Inferior parietal cortex (tissue), 1 donor: ENCODE measurements at regions not wholly inside any gene's neighbourhood (a gene's known extent, or its start where the extent isn't known, plus 50 kb on each side); places are given as distances from the start of the nearest gene placed in this dataset.

Experiments
- DNase-seq: peaks from one replicate; pipeline ENCODE4 v3.0.0-alpha.2; 2016; ENCODE audit errors: extremely low spot score

DNA sequence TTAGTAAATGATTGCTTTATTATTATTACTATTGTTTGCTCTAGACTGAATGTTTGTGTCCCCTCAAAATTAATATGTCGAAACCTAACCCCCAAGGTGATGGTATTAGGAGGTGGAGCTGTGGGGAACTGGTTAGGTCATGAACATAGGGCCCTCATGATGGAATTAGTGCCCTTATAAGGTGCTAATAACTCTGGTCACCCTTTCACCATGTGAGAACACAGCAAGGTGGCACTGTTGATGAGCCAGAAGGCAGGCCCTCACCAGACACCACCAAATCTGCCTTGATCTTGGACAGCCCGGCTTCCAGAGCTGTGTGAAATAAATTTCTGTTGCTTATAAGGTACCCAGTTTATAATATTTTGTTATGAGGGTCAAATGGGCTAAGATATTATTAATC lies 95.8 kb downstream of the BDNF start:
- no peak for DNase-seq

DNA sequence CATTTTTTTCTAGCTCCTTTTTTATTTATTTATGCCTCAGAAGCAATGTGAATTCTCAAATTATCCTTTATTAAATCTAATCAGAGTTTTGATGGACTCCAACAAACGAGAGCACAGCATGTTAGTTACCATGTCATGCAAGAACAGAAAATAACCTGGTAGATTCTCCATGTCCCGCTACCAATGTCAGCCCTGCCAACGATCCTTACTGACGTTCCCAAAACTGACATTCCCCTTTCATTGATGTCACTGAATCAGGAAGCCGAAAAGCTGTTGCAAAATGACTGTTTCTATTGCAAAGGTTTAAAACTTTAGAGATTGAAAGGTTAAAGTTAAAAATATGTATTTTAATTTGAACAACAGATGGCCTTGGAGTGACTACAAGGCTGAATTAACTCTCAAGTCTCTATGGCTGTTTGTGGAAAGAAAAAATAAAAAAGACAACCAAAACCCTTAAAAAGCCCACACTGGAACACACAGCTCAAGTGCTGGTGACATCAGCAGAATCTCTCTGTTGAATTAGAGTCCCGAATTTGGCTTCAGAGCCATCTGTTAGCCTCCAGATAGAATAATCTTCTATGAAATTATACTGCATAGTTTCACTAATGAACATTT lies 96.8 kb downstream of the BDNF start:
- DNase-seq = peak; percentile 23

DNA sequence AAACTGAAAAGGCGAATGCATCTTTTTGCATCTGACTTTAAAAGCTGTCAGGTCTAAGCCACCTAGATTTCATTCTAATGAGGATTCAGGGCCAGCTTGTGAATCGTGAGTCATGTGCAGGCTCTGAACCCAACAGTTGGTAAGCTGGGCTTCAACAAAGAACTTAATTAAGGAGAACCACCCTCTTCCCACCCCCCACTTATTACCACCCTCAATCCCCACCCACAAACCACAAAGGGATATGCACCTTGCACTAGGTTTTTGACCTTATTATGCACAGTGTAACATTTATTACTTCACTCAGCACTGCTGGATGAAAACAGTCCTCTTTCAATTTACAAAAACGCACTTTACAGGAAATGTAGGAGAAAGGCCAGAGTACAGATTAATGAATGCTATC lies 94.1 kb upstream of the LIN7C start:
- DNase-seq = no peak

DNA sequence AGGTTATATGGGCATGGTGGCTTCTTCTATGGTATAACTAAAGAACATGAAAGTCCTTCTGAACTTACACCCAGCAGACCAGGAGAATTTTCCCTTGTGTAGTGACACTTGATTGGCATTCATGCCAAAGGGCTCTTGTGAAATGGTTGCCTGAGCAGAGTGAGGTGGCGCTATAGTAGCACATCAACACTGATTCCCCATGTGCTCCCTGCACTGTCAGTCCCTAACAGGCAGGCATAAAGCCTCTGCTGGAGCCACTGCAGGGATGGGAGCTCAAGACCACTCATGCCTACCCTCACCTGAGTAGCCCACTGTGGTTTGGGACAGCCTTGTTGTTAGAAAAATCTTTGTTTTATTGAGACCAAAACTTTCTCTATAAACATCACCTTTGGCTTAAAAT lies 92.6 kb upstream of the LIN7C start:
- no peak for DNase-seq

DNA sequence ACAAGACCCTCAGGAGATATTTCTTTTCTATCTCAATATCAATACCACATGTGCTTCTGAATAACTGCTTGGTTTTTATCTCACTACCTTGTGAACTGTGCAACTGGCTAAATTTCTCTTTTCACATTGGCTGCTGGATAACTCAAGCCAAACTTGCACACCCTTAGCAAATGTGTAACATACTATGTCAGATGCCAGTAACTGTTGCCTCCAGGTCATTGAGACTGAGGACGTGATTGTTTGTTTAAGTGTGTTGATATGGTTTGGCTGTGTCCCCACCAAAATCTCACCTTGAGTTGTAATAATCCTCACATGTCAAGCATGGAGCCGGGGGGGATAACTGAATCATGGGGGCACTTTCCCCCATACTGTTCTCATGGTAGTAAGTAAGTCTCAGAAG lies 90.2 kb upstream of the LIN7C start:
- DNase-seq = no peak

DNA sequence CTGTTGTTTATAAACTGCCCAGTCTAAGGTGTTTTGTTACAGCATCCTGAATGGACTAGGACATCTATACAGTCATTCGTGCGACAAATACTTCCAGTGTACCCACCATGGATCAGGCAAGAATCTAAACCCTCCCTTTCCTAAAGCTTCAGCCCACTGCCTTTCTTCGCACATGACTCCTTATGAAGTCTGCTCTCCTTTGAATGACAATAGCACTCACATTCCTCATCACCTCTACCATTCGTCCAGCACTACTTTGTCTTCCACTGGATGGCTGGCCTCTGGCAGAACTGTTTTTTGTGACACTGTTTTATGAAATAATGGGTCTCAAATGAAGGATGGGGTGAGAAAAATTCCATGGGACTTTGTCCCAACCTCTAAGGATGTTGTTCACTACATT lies 89.8 kb upstream of the LIN7C start:
- DNase-seq = no peak

DNA sequence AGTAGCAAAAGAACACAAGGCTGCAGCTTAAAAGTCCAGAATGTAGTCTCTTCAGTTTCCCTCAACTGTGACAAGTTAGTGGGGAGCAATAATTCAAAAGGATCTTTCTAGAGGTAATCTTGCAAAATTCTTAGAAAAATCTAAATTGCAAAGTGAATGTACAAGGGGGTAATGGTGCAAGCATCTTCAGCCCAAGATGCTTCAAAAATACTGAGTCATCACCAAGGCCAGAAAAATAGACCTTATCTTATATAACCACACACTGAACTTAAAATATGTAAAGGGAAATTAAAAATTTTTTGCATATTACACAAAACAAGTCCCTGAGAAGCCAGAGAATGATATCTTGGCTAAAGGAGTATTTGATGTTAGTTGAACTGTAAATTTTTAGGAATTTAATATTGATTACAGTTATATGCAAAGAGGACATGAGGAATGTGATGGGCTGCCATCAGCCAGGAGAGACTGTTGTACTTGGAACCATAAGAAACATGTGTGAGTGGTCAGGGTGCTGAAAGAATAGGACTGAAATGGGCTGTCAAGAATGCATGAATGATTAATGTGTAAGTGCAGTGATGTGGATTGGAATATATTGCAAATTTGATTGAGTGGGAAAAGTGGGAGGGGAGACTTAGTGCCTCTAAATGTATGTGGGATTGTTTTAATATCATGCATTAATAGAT lies 85.7 kb upstream of the LIN7C start:
- no peak for DNase-seq

DNA sequence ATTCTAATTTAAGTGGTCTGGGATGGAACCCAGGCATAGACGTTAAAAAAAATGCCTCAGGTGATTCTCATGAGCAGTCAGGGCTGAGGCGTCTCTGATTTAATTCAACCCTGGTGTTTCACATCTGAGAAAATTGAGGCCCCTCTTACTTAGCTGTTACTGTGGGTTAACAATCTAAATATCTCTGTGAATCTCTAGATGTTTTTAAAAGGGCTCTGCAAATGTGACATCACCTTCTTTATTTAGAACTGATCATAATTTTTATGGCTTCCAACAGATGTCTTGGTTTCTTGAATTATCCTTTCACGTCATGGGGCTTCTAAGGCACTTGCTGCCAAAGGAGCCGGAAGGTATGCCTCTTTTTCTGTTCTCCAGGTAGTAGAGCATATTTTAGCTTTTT lies 76.1 kb upstream of the LIN7C start:
- DNase-seq = no peak

DNA sequence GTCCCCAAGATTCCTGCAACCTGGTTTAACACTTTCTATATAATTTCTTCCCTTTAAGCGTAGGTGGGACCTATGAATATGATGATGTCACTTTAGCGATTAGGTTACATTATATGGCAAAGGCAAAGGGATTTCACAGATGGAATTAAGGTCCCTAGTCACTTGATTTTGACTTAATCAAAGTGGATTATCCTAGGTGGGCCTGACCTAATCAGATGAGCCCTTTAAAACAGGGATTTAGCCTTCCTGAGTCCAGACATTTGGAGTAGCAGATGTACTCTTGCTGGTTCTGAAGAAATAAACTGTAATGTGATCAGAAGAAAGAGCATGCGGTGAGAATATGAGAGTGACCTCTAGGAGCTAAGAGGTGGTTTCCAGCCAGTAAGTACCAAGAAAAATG lies 67.8 kb upstream of the LIN7C start:
- no peak for DNase-seq

DNA sequence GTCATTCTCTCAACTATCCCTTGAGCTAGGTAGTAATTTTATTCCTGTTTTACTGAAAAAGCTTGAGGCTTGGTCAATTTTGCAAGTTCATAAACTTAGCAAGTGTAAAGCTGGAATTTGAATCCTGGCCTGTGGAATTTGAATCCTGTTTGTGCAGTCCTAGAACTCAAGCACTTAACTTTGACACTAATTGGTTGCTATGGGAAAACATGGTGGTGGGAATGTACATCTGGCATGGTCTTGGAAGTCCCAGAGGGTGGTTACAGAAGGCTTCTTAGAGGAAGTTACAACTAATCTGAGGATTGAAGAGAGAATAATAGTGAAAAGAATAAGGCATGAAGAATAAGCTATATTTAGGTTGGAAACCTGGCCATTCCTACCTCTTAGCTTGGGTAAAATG lies 66.5 kb upstream of the LIN7C start:
- DNase-seq = no peak

DNA sequence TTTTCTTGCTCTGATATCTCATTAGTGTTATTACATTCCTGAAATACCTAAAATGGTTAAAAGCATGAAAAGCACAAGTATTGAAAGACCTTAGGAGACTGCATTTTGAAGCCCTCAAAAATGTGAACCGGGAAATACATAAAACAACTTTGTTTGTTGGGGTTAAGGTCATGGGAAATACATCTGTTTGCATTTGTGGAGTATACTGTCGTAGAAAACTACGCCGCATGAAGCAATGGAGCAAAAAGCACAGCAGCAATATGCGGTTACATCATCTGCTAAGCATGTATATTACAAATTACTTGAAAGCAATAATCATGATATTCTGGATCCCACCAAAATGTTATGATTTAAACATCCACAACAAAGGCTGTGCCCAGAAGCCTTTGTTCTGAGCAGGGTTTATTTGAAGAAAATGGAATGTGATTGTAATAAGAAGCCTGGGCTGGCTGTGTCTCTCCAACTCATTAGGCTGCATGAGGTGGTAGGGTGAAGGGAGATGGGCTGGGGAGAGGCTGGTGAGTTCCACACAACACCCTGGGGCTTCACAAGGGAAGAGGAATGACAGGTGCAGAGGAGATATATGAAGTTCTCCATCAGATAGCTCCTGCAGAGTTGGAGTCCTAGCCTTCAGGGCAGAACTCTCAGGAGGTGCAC lies 64.7 kb upstream of the LIN7C start:
- no peak for DNase-seq

DNA sequence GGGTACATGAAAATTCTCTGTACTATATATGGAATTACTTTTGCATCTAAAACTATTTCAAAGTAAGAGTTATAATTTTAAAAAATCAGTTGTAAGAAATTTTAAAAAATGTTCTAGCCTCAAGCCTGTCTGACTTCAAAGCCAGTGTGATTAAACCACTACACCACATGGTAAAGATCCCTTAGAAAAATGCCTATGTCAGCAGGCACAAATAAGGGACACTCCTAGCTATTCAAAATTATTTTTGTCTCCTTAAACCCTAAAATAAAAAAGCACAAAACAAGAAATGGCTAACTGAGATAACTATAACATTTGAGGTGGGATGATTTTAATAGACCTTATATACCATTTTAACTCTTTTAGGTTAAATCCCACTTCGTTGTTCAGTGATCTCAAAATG lies 64.0 kb upstream of the LIN7C start:
- no peak for DNase-seq

DNA sequence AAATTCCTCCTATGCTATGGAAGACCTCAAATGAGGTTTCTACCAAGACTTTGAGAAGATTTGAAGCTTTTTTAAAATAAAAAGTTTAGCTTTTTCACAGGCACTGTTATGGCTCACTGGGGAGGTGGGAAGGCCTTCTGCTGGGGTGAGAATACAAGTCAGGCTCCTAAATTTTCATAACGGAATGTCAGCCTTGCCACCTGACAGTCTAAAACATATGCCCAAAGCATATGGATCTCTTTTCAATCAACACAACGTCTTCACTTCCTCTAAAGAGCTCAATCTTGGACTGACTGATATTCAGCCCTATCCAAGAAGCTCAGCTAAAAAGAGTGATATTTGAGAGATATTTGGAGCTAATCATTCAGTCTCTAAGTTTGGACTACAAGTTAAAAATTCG lies 57.1 kb upstream of the LIN7C start:
- DNase-seq = no peak

DNA sequence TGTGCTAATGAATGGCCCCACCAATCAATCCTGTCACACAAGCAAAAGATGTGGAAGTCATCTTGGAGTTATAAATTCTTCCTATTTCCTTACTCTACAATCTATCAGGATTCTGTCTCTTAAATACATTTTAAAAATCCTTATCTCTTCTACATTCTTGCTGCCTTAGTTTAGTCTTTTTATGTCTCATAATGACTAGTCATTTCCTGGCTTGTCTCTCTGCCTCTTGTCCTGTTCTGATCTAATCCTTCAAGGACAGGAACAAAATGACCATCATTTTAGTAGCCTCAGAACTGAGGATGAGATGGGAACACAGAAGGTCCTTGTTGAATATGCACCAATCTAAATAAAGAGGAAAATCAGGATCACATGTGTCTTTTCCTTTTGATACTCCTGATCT lies 56.6 kb upstream of the LIN7C start:
- DNase-seq = no peak

DNA sequence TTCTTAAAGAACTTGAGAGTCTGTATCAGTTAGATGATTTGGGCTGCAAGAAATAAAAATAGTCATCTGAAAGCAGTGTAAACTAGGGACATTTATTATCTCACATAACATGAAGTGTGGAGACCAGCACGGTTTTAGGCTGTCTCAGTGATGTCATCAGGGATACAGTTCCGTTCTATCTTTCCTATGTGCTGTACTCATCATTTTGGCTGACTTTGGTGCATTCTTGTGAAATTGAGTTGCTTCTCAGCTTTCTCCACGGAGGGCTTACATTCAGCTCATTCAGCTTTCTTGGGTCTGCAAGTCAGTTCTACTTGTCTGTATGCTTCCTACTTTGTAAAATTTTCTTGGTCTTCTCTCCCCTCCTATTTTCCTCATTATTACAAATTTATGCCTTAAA lies 51.8 kb upstream of the LIN7C start:
- DNase-seq = no peak

DNA sequence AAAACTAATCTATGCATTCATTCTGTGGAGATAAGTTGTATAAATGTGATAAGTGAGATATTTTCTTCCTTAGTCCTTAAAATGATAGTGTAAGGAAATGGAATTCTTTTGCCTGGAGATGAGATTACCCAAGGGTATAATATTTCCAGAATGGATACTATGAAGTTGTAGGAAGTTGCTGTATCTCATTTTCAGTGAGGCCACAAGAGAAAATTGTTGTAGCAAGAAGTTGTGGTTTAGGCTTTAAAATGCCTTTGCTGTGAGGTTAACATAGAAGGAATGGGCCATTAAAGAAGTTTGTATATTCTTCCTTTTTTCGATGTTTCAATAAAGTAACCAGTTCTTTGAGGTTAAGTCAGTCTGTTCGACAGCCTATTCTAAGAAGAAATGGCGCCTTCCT lies 50.7 kb upstream of the LIN7C start:
- no peak for DNase-seq
